Activated CD8-positive, alpha-beta T cell treated with anti-CD3 and anti-CD28 coated beads for 36 hours (primary cell): ENCODE measurements at regions not wholly inside any gene's neighbourhood (a gene's known extent, or its start where the extent isn't known, plus 50 kb on each side); places are given as distances from the start of the nearest gene placed in this dataset.
"Not testable (repeated sequence)": the region's sequence is repeated elsewhere in the genome, so short reads cannot be mapped to it uniquely, and the experiment has no call there.

Experiments
- ATAC-seq: fragments of 200-7000 bp; cut with Tn5 transposase; one replicate; pipeline ENCODE4 v1.10.0; 2021; ENCODE audit warnings: mild to moderate bottlenecking, moderate library complexity
- CTCF ChIA-PET: fragments of 350-600 bp; sonication (Branson Sonifier 250); formaldehyde crosslinking; loops from one replicate; lab custom pipeline; 2021; ENCODE audit warnings: antibody characterized with exemption; lab: Charles Lee
- POLR2A ChIA-PET: fragments of 350-600 bp; sonication (Branson Sonifier 250); formaldehyde crosslinking; loops from one replicate; lab custom pipeline; 2021; ENCODE audit warnings: antibody characterized with exemption; lab: Charles Lee
- DNase-seq: peaks from one replicate; pipeline ENCODE4 v3.0.0-alpha.2; 2020
- H3K27ac Mint-ChIP-seq: one replicate; pipeline ENCODE4 v1.8.0; 2021; ENCODE audit warnings: mild to moderate bottlenecking, mixed read lengths
- H3K27me3 Mint-ChIP-seq: one replicate; pipeline ENCODE4 v1.8.0; 2021; ENCODE audit warnings: mixed read lengths
- H3K36me3 Mint-ChIP-seq: one replicate; pipeline ENCODE4 v1.8.0; 2021; ENCODE audit warnings: low read depth, mixed read lengths
- H3K4me1 Mint-ChIP-seq: one replicate; pipeline ENCODE4 v1.8.0; 2021; ENCODE audit warnings: low read depth, mixed read lengths
- H3K4me3 Mint-ChIP-seq: one replicate; pipeline ENCODE4 v1.8.0; 2021; ENCODE audit warnings: mild to moderate bottlenecking, moderate library complexity, mixed read lengths
- H3K9me3 Mint-ChIP-seq: one replicate; pipeline ENCODE4 v1.8.0; 2021; ENCODE audit warnings: mixed read lengths
- intact Hi-C: fragments of 100-400 bp; cut with micrococcal nuclease; formaldehyde crosslinking; loops from one replicate; pipeline ENCODE4 v1.10.0; 2022
- TF ChIP-seq, protein P1 (sequence below): fragments of 200-600 bp; IDR thresholded peaks from one replicate; pipeline ENCODE4 v1.8.0; 2022; ENCODE audit warnings: antibody characterized with exemption, mild to moderate bottlenecking

DNA sequence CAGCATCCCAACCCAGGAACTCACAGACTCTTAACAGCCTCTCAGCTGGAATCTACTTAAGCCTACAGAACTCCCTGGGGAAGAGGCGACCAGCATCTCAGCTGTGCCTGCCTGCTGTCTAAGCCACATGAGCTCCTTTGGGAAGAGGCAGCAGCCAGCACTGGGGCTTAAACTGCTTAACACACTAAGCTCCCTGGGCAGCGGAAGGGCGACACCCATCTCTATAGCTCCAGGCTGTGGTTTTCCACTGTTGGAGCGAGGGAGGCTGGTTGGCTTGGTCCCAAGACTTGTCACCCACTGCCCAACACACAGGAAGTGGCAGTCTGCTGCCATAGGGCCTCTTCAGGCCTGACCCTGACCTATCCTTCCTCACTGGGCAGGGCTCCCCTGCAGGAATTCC, 1544.1 kb upstream of the ADGRL3 start:
- TF ChIP-seq, protein P1, sequence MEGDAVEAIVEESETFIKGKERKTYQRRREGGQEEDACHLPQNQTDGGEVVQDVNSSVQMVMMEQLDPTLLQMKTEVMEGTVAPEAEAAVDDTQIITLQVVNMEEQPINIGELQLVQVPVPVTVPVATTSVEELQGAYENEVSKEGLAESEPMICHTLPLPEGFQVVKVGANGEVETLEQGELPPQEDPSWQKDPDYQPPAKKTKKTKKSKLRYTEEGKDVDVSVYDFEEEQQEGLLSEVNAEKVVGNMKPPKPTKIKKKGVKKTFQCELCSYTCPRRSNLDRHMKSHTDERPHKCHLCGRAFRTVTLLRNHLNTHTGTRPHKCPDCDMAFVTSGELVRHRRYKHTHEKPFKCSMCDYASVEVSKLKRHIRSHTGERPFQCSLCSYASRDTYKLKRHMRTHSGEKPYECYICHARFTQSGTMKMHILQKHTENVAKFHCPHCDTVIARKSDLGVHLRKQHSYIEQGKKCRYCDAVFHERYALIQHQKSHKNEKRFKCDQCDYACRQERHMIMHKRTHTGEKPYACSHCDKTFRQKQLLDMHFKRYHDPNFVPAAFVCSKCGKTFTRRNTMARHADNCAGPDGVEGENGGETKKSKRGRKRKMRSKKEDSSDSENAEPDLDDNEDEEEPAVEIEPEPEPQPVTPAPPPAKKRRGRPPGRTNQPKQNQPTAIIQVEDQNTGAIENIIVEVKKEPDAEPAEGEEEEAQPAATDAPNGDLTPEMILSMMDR: no peak
- CTCF ChIA-PET: no interaction called here

DNA sequence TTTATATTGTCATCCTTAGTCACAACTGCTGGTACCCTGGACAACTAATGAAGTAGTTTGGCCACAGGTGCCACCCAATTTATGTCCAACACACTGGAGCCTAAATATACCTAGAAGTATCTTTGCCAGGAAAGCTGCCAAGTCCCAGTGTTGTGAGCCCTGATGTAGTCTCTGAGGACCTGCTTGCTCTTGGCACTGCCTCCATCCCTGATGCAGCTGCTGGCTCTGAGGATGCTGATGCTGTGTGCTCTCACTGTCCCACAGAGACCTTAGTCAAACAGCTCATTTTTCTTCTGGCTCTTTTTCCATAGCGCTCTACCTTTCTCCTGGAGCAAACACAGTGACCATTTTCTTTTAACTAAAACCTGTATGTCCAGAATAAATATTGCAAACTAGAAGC, 1535.4 kb upstream of the ADGRL3 start:
- ATAC-seq (no peak), DNase-seq (no peak)
- Mint-ChIP-seq H3K36me3 (no peaks in the 10 kb centered on the region), H3K4me1 (no peaks in the 10 kb centered on the region), H3K9me3 (peaks cover 14% of the 10 kb centered on the region), H3K27ac (no peak overlapping the region), H3K4me3 (no peak overlapping the region), H3K27me3 (no peaks in the 10 kb centered on the region)
- TF ChIP-seq, protein P1: no peak
- intact Hi-C loops: no loop called here
- ChIA-PET POLR2A (no interaction called here), CTCF (no interaction called here)

More for the DNA sequence above, 1544.1 kb upstream of the ADGRL3 start:
- DNase-seq (no peak), ATAC-seq (no peak)
- Mint-ChIP-seq H3K27ac (no peak overlapping the region), H3K27me3 (no peaks in the 10 kb centered on the region), H3K36me3 (no peaks in the 10 kb centered on the region), H3K9me3 (peaks cover 23% of the 10 kb centered on the region), H3K4me3 (no peak overlapping the region), H3K4me1 (no peaks in the 10 kb centered on the region)
- intact Hi-C loops: no loop called here
- POLR2A ChIA-PET: no interaction called here

DNA sequence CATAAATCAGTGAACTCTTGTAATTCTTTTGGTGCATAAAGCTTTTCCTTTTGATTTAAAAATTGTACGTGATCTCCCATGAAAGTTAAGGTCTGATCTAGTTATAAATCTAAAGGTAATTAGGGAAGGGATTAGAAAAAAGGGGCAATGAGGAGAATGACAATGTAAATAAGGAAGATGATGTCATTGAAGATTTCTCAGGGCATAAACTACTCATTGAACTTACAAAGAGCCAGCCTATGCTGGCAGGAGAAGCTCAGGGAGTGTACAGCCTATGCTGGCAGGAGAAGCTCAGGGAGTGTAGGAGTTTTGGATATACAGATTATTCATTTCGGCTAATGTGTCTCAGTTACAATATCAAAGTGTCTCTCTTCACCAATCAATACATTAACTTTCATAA, 1533.5 kb upstream of the ADGRL3 start:
- no peak for ATAC-seq
- H3K4me3 Mint-ChIP-seq: no peak overlapping the region
- DNase-seq: no peak
- H3K9me3 Mint-ChIP-seq: peaks cover 9% of the 10 kb centered on the region
- intact Hi-C loops: no loop called here
- ChIA-PET POLR2A (no interaction called here), CTCF (no interaction called here)
- TF ChIP-seq, protein P1: no peak
- H3K36me3 Mint-ChIP-seq: no peaks in the 10 kb centered on the region
- H3K27me3 Mint-ChIP-seq: no peaks in the 10 kb centered on the region
- H3K27ac Mint-ChIP-seq: no peak overlapping the region
- no peaks in the 10 kb centered on the region for H3K4me1 Mint-ChIP-seq

DNA sequence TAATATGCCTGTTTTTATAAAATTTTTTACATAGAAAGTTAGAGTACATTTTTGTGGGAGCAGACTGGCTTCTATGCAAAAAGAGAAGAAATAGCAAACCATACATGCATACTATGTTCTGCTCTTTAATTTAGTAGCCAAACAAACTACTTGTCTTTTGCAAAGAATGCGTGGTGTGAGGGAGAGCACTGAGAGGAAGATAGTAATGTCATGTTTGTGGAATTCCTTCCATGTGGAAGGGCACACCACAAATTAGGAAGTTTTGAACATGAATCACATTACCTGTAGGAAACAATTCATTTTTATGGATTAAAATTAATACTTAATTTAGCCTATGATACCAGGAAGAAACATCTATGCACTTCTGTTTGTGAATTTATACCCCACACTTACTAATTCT, 1529.1 kb upstream of the ADGRL3 start:
- intact Hi-C loops: no loop called here
- DNase-seq (no peak), ATAC-seq (no peak)
- CTCF ChIA-PET: no interaction called here
- POLR2A ChIA-PET: no interaction called here
- Mint-ChIP-seq H3K4me3 (no peak overlapping the region), H3K27me3 (no peaks in the 10 kb centered on the region), H3K9me3 (peaks cover 3% of the 10 kb centered on the region), H3K36me3 (no peaks in the 10 kb centered on the region), H3K4me1 (no peaks in the 10 kb centered on the region), H3K27ac (no peak overlapping the region)
- TF ChIP-seq, protein P1: no peak

DNA sequence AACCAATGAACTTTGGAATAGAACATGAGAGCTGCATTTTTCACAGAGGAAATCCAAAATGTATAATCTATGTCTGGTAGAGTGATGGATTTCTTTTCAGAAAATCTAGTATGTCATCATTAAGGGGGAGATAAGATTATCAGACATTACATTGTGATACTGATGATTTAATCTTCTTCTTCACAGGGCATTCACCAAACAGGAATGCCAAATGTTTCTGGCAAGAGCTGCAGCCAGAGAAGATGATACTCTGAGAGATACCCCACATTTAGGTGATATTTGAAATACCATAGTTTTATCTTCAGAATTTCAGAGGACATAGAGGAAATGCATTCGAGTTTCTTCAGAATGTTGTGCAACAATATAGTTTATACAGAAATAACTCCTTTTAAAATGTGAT, 1523.7 kb upstream of the ADGRL3 start:
- ChIA-PET CTCF (no interaction called here), POLR2A (no interaction called here)
- H3K4me1 Mint-ChIP-seq: no peaks in the 10 kb centered on the region
- intact Hi-C loops: no loop called here
- no peak overlapping the region for H3K4me3 Mint-ChIP-seq
- no peaks in the 10 kb centered on the region for H3K27me3 Mint-ChIP-seq
- no peaks in the 10 kb centered on the region for H3K36me3 Mint-ChIP-seq
- H3K9me3 Mint-ChIP-seq: no peaks in the 10 kb centered on the region
- no peak overlapping the region for H3K27ac Mint-ChIP-seq
- no peak for DNase-seq
- TF ChIP-seq, protein P1: no peak
- ATAC-seq: no peak

DNA sequence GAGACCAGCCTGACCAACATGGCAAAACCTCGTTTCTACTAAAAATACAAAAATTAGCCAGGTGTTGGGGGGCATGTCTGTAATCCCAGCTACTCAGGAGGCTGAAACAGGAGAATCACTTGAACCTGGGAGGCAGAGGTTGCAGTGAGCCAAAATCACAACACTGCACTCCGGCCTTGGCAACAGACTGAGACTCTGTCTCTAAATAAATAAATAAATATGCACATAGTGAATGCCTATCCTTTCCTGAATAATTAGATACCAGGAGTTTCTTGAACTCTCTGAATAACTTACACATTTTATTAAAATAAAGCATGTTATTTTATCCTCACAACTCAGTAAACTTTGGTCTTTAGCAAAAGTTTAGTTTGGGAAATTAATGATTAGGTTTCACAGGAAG, 1523.1 kb upstream of the ADGRL3 start:
- H3K9me3 Mint-ChIP-seq, H3K27ac Mint-ChIP-seq, ATAC-seq, CTCF ChIA-PET, H3K27me3 Mint-ChIP-seq, POLR2A ChIA-PET, DNase-seq, intact Hi-C loops, H3K36me3 Mint-ChIP-seq, H3K4me1 Mint-ChIP-seq, H3K4me3 Mint-ChIP-seq: not testable (repeated sequence)
